HL-60/S4 treated with retinoic acid at 250 ng/mL for 4 days and 3 days (cell line): ENCODE measurements at regions not wholly inside any gene's neighbourhood (a gene's known extent, or its start where the extent isn't known, plus 50 kb on each side); places are given as distances from the start of the nearest gene placed in this dataset.

Experiments used
- in situ Hi-C: fragments of 300-500 bp; cut with MboI; formaldehyde crosslinking; loops from 2 replicates; pipeline ENCODE4 v1.7.0; 2022; ENCODE audit warnings: low sequenced_read_pairs

- in situ Hi-C loops: no loop called here
Measured at GRCh38 chr12:28601570-28602058, 411.4 kb downstream of the CCDC91 start.

GRCh38 chr12:28602786-28603185 is 412.5 kb downstream of the CCDC91 start:
- in situ Hi-C loops: no loop called here

- in situ Hi-C loops: no loop called here
Measured at GRCh38 chr12:28603239-28603638, 413.0 kb downstream of the CCDC91 start.

GRCh38 chr12:28603801-28604200 is 413.5 kb downstream of the CCDC91 start:
- in situ Hi-C loops: no loop called here

- in situ Hi-C loops: no loop called here
Measured at GRCh38 chr12:28604240-28604639, 414.0 kb downstream of the CCDC91 start.

GRCh38 chr12:28606967-28607557 is 416.8 kb downstream of the CCDC91 start:
- in situ Hi-C loops: no loop called here

- in situ Hi-C loops: no loop called here
Measured at GRCh38 chr12:28610401-28611114, 420.3 kb downstream of the CCDC91 start.

GRCh38 chr12:28611115-28611435 is 420.8 kb downstream of the CCDC91 start:
- in situ Hi-C loops: no loop called here

- in situ Hi-C loops: no loop called here
Measured at GRCh38 chr12:28611449-28611848, 421.2 kb downstream of the CCDC91 start.

- in situ Hi-C loops: no loop called here
Measured at GRCh38 chr12:28618171-28618570, 427.9 kb downstream of the CCDC91 start.

GRCh38 chr12:28618772-28619171 is 428.5 kb downstream of the CCDC91 start:
- in situ Hi-C loops: no loop called here

- in situ Hi-C loops: no loop called here
Measured at GRCh38 chr12:28620281-28620680, 430.0 kb downstream of the CCDC91 start.

GRCh38 chr12:28622406-28622805 is 432.1 kb downstream of the CCDC91 start:
- in situ Hi-C loops: no loop called here

GRCh38 chr12:28626504-28626903 is 436.2 kb downstream of the CCDC91 start:
- in situ Hi-C loops: no loop called here

- in situ Hi-C loops: no loop called here
Measured at GRCh38 chr12:28629691-28630090, 439.4 kb downstream of the CCDC91 start.

- in situ Hi-C loops: no loop called here
Measured at GRCh38 chr12:28631831-28632230, 441.6 kb downstream of the CCDC91 start.

- in situ Hi-C loops: no loop called here
Measured at GRCh38 chr12:28640519-28640918, 450.3 kb downstream of the CCDC91 start.

GRCh38 chr12:28645436-28645835 is 455.2 kb downstream of the CCDC91 start:
- in situ Hi-C loops: no loop called here

- in situ Hi-C loops: no loop called here
Measured at GRCh38 chr12:28645891-28646290, 455.6 kb downstream of the CCDC91 start.

GRCh38 chr12:28650906-28651305 is 460.6 kb downstream of the CCDC91 start:
- in situ Hi-C loops: no loop called here

GRCh38 chr12:28652239-28652638 is 462.0 kb downstream of the CCDC91 start:
- in situ Hi-C loops: no loop called here

GRCh38 chr12:28681980-28682379 is 467.1 kb upstream of the FAR2 start:
- in situ Hi-C loops: no loop called here

GRCh38 chr12:28683366-28683765 is 465.7 kb upstream of the FAR2 start:
- in situ Hi-C loops: no loop called here
